Endothelial cell of umbilical vein (primary cell): ENCODE measurements at regions not wholly inside any gene's neighbourhood (a gene's known extent, or its start where the extent isn't known, plus 50 kb on each side); places are given as distances from the start of the nearest gene placed in this dataset.

ENCODE experiments used
- BruUV-seq: library from RNA; stranded (reverse); fragments of 400-500 nt; replicated peaks from 2 replicates; lab custom pipeline; 2021; lab: Mats Ljungman, UMichigan
- CTCF ChIA-PET: fragments of 300-600, 350-600 bp; sonication (Branson Sonifier 250); formaldehyde crosslinking; loops from one replicate; lab custom pipeline; 2021; ENCODE audit warnings: antibody characterized with exemption, inconsistent platforms; lab: Charles Lee
- POLR2A ChIA-PET: fragments of 300-600, 350-600 bp; sonication (Branson Sonifier 250); formaldehyde crosslinking; loops from one replicate; lab custom pipeline; 2021; ENCODE audit warnings: antibody characterized with exemption, inconsistent platforms; lab: Charles Lee
- DNase-seq: peaks from one replicate; pipeline ENCODE4 v3.0.0-alpha.2; 2011; ENCODE audit warnings: low read depth, low spot score
- FAIRE-seq: peaks from 2 replicates; lab custom pipeline; 2011; peaks lifted over from hg19 to GRCh38; lab: Jason Lieb, UNC
- H2AFZ ChIP-seq: 2 replicates; pipeline ENCODE4 v1.6.0; 2012; ENCODE audit warnings: low read depth, low read length, control low read depth, inconsistent platforms
- H3K27ac ChIP-seq: 2 replicates; pipeline ENCODE4 v1.5.1; 2011; ENCODE audit warnings: low read depth, mild to moderate bottlenecking, control low read depth, low read length, moderate library complexity; ENCODE audit not compliant: insufficient read depth
- H3K27me3 ChIP-seq, 2 experiments: 2 replicates each; pipeline versions ENCODE4 v1.6.0 to v1.6.1; 2011; ENCODE audit warnings: low read length in 2 of 2, mixed read lengths in 1 of 2; ENCODE audit not compliant: control insufficient read depth in 2 of 2, insufficient read depth in 2 of 2
- H3K36me3 ChIP-seq, 2 experiments: 2 replicates in 1 of 2; 3 replicates in 1 of 2; pipeline ENCODE4 v1.5.1; 2011; ENCODE audit warnings: low read length in 2 of 2, mild to moderate bottlenecking in 1 of 2, moderate library complexity in 1 of 2; ENCODE audit not compliant: control insufficient read depth in 2 of 2, insufficient read depth in 2 of 2; ENCODE audit errors: extremely low read depth in 1 of 2
- H3K4me1 ChIP-seq: 3 replicates; pipeline ENCODE4 v1.5.1; 2011; ENCODE audit warnings: mild to moderate bottlenecking, low read length; ENCODE audit not compliant: control insufficient read depth, insufficient read depth; ENCODE audit errors: extremely low read depth
- H3K4me2 ChIP-seq: 2 replicates; pipeline ENCODE4 v1.6.1; 2011; ENCODE audit warnings: low read length, control low read depth, mixed read lengths; ENCODE audit not compliant: insufficient read depth
- H3K4me3 ChIP-seq, 3 experiments: fragments of 200-600 bp in 1 of 3; sonication (generic), shearing (Covaris generic) in 1 of 3; replicated peaks in 1 of 3; 2 replicates each; pipeline ENCODE4 v1.5.1; 2011 to 2016; ENCODE audit warnings: control low read depth in 3 of 3, low read length in 3 of 3, mild to moderate bottlenecking in 2 of 3, inconsistent platforms in 1 of 3, low read depth in 1 of 3, moderate library complexity in 1 of 3; ENCODE audit not compliant: insufficient read depth in 1 of 3
- H3K79me2 ChIP-seq: 2 replicates; pipeline ENCODE4 v1.6.0; 2012; ENCODE audit warnings: low read length, inconsistent platforms; ENCODE audit not compliant: control insufficient read depth, insufficient read depth
- H3K9ac ChIP-seq: replicated peaks from 2 replicates; pipeline ENCODE3; 2011; ENCODE audit warnings: low read length, control low read depth; ENCODE audit not compliant: insufficient read depth; ENCODE audit errors: extremely low read depth
- H3K9me1 ChIP-seq: replicated peaks from 3 replicates; pipeline ENCODE4 v1.6.0; 2011; ENCODE audit warnings: mild to moderate bottlenecking, low read length; ENCODE audit not compliant: control insufficient read depth, insufficient read depth; ENCODE audit errors: extremely low read depth
- H3K9me3 ChIP-seq: replicated peaks from 2 replicates; pipeline ENCODE4 v1.5.1; 2012; ENCODE audit warnings: low read length, inconsistent platforms; ENCODE audit not compliant: control insufficient read depth, insufficient read depth
- H4K20me1 ChIP-seq: replicated peaks from 2 replicates; pipeline ENCODE3; 2011; ENCODE audit warnings: mild to moderate bottlenecking, low read length; ENCODE audit not compliant: control insufficient read depth, insufficient read depth; ENCODE audit errors: extremely low read depth
- EZH2 ChIP-seq: IDR thresholded peaks from 2 replicates; pipeline ENCODE4 v1.6.1; 2012; ENCODE audit warnings: borderline replicate concordance, low read depth, mild to moderate bottlenecking, moderate library complexity, low read length, inconsistent platforms; ENCODE audit not compliant: severe bottlenecking
- FOS ChIP-seq: IDR thresholded peaks from 2 replicates; pipeline ENCODE4 v1.6.1; 2011; ENCODE audit warnings: mild to moderate bottlenecking, low read length, moderate library complexity, borderline replicate concordance; ENCODE audit not compliant: insufficient read depth
- MYC ChIP-seq: IDR thresholded peaks from one replicate; pipeline ENCODE4 v1.6.1; 2011; ENCODE audit warnings: mild to moderate bottlenecking, low read depth, low read length
- dilution Hi-C: fragments of 300-500 bp; cut with MboI; formaldehyde crosslinking; loops from one replicate; pipeline ENCODE4 v1.15.0; 2019; ENCODE audit warnings: low sequenced_read_pairs; ENCODE audit not compliant: extremely low pct_ligation_motif_present
- intact Hi-C: fragments of 100-400 bp; cut with micrococcal nuclease; formaldehyde crosslinking; loops from one replicate; pipeline ENCODE4 v1.10.0; 2022
- TF ChIP-seq, protein P1 (sequence below): IDR thresholded peaks from 2 replicates; pipeline ENCODE4 v1.6.1; 2011; ENCODE audit not compliant: insufficient read depth, insufficient read length
- TF ChIP-seq, protein P2 (sequence below), 2 donors: IDR thresholded peaks; 1 replicate in 1 of 2; 2 replicates in 1 of 2; pipeline ENCODE4 v1.5.1; 2011; ENCODE audit warnings: low read length in 2 of 2, mild to moderate bottlenecking in 2 of 2, moderate library complexity in 2 of 2, control low read depth in 1 of 2, inconsistent platforms in 1 of 2, low read depth in 1 of 2; ENCODE audit not compliant: insufficient read depth in 1 of 2; ENCODE audit errors: extremely low read depth in 1 of 2

DNA sequence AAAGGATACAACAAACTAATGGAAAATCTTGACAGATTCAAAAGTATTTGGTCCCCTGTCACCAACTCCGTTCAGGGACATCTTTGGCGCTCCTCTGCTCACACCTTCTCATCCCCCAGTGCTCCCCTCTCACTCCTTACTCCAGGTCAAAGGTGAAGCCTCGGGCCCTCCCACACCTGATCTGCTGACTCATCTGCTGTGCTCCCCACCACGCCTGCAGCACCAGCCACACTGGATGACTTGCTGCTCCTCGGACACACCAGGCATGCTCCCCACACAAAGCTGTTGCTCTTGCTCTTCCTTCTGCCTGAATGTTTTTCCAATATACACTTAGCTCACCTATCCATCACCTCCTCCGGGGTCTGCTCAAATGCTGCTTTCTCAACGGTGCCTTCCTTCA lies 123.4 kb downstream of the ESM1 start:
- Histone ChIP-seq H3K4me1 (no peaks in the 10 kb centered on the region), H3K4me2 (no peak overlapping the region), H3K9me1 (no peaks in the 10 kb centered on the region), H4K20me1 (no peaks in the 10 kb centered on the region), H3K9ac (no peak overlapping the region), H3K4me3 (no peak overlapping the region), H3K27me3 (peaks cover 0 to 5% of the 10 kb centered on the region in 2 experiments), H3K79me2 (no peaks in the 10 kb centered on the region), H3K27ac (no peak overlapping the region), H2AFZ (no peak overlapping the region), H3K9me3 (peaks cover 6% of the 10 kb centered on the region), H3K36me3 (no peaks in the 10 kb centered on the region)
- no peak for TF ChIP-seq MYC
- TF ChIP-seq FOS, result no peak
- TF ChIP-seq, protein P1, sequence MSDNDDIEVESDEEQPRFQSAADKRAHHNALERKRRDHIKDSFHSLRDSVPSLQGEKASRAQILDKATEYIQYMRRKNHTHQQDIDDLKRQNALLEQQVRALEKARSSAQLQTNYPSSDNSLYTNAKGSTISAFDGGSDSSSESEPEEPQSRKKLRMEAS, result no peak
- TF ChIP-seq, protein P2, sequence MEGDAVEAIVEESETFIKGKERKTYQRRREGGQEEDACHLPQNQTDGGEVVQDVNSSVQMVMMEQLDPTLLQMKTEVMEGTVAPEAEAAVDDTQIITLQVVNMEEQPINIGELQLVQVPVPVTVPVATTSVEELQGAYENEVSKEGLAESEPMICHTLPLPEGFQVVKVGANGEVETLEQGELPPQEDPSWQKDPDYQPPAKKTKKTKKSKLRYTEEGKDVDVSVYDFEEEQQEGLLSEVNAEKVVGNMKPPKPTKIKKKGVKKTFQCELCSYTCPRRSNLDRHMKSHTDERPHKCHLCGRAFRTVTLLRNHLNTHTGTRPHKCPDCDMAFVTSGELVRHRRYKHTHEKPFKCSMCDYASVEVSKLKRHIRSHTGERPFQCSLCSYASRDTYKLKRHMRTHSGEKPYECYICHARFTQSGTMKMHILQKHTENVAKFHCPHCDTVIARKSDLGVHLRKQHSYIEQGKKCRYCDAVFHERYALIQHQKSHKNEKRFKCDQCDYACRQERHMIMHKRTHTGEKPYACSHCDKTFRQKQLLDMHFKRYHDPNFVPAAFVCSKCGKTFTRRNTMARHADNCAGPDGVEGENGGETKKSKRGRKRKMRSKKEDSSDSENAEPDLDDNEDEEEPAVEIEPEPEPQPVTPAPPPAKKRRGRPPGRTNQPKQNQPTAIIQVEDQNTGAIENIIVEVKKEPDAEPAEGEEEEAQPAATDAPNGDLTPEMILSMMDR (IDR thresholded peaks at IDR 0.05; ENCODE audit: extremely low read depth in 1 of 2, insufficient read depth in 1 of 2, low read depth in 1 of 2, low read length in 2 of 2), result no peak
- TF ChIP-seq EZH2, result no peak
- POLR2A ChIA-PET, result no interaction called here
- no TSS peak for BruUV-seq
- dilution Hi-C loops (no loop called here), intact Hi-C loops (no loop called here)
- FAIRE-seq (no peak), DNase-seq (no peak)
- CTCF ChIA-PET, result interaction anchor here (0.6 to 1.1 kb wide), 5 partner anchors 12 to 373 kb away, joined by 3 to 5 read pairs (median 4); no protein-coding TSS in a partner anchor
